ENCODE measurements at regions not wholly inside any gene's neighbourhood (a gene's known extent, or its start where the extent isn't known, plus 50 kb on each side); places are given as distances from the start of the nearest gene placed in this dataset.
A peak's percentile ranks its signal among the peaks of the same experiment; 100 is the strongest.

DNA sequence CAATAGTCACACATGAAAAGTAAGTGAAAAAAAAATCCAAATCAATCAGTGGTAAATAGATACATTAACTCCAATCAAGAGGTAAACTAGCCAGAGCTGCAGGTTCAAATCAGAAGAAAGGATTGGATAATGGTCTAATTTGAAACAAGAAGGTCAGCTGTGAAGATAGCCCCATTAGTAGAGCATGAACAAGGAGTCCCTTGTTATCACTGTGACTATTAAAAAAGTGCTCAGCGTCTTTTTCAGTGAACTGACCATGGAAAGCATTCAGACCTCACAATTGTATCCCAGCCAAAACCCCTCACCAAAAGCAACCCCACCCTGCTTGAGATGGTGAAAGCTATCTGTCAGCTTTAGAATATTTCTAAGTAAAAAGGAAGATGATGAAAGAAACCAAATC is 125.0 kb upstream of the EGLN3 start (continued):
- TF ChIP-seq, protein P1, sequence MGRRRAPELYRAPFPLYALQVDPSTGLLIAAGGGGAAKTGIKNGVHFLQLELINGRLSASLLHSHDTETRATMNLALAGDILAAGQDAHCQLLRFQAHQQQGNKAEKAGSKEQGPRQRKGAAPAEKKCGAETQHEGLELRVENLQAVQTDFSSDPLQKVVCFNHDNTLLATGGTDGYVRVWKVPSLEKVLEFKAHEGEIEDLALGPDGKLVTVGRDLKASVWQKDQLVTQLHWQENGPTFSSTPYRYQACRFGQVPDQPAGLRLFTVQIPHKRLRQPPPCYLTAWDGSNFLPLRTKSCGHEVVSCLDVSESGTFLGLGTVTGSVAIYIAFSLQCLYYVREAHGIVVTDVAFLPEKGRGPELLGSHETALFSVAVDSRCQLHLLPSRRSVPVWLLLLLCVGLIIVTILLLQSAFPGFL (CRISPR knock-in tag; IDR thresholded peaks at IDR 0.05), result no peak
- TF ChIP-seq ELF4 (CRISPR knock-in tag; IDR thresholded peaks at IDR 0.05), result no peak

DNA sequence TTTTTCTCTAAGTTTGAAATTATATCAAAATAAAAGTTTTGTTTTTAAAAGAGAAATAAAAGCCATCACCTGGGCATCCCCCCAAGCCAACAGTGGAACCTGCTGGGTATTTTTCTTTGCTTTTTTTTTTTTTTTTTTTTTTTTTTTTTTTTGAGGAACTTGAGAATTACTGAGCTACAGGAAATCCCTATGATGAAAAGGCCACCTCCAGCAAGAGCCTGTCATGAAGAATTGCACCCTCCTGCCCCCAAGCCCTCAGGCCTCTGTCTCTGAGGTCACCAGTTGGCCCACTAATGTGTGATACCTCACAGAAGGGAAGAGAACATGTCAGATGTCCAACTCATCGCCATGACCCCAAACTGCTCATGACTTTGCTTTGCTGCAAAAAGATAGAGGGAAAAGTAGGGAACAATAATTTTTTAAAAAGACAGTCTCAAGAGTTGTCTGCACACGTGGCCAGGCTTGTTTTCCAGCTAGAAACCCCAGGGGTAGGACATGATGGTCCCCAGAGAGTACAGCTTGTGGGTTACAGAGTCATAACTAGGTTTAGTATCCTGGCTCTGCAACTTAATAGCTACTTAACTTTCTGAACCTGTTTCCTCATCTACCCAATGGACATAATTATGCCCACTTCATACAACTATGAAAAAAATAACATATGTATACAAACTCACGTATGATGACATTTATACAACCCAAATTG is 124.3 kb upstream of the EGLN3 start:
- DNase-seq (ENCODE audit: extremely low read depth in 1 of 4, low spot score in 3 of 4) (no peak), FAIRE-seq (no peak), ATAC-seq (no peak)
- H3K9me1 ChIP-seq (ENCODE audit: control insufficient read depth, insufficient read depth, low read length), result no peaks in the 10 kb centered on the region
- H3K79me2 ChIP-seq (ENCODE audit: control insufficient read depth, insufficient read depth, low read length), result no peaks in the 10 kb centered on the region
- H3K4me2 ChIP-seq (ENCODE audit: insufficient read depth, low read length), result no peak overlapping the region
- intact Hi-C loops (cut with micrococcal nuclease), result no loop called here
- H3K36me3 ChIP-seq (ENCODE audit: control insufficient read depth, insufficient read depth, low read length), result no peaks in the 10 kb centered on the region
- no TSS peak for BruUV-seq (replicated peaks)
- in situ Hi-C loops (cut with MboI), result no loop called here
- H4K20me1 ChIP-seq (replicated peaks; ENCODE audit: control insufficient read depth, insufficient read depth, low read length), result no peaks in the 10 kb centered on the region
- TF ChIP-seq ZNF212 (CRISPR knock-in tag; IDR thresholded peaks at IDR 0.05), result no peak
- TF ChIP-seq DIDO1 (tag; IDR thresholded peaks at IDR 0.05; ENCODE audit: low read depth), result no peak
- TF ChIP-seq, protein P2, sequence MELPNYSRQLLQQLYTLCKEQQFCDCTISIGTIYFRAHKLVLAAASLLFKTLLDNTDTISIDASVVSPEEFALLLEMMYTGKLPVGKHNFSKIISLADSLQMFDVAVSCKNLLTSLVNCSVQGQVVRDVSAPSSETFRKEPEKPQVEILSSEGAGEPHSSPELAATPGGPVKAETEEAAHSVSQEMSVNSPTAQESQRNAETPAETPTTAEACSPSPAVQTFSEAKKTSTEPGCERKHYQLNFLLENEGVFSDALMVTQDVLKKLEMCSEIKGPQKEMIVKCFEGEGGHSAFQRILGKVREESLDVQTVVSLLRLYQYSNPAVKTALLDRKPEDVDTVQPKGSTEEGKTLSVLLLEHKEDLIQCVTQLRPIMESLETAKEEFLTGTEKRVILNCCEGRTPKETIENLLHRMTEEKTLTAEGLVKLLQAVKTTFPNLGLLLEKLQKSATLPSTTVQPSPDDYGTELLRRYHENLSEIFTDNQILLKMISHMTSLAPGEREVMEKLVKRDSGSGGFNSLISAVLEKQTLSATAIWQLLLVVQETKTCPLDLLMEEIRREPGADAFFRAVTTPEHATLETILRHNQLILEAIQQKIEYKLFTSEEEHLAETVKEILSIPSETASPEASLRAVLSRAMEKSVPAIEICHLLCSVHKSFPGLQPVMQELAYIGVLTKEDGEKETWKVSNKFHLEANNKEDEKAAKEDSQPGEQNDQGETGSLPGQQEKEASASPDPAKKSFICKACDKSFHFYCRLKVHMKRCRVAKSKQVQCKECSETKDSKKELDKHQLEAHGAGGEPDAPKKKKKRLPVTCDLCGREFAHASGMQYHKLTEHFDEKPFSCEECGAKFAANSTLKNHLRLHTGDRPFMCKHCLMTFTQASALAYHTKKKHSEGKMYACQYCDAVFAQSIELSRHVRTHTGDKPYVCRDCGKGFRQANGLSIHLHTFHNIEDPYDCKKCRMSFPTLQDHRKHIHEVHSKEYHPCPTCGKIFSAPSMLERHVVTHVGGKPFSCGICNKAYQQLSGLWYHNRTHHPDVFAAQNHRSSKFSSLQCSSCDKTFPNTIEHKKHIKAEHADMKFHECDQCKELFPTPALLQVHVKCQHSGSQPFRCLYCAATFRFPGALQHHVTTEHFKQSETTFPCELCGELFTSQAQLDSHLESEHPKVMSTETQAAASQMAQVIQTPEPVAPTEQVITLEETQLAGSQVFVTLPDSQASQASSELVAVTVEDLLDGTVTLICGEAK (IDR thresholded peaks at IDR 0.05), result no peak
- TF ChIP-seq, protein P2 (CRISPR knock-in tag; IDR thresholded peaks at IDR 0.05), result no peak
- TF ChIP-seq ZNF384 (IDR thresholded peaks at IDR 0.05; ENCODE audit: low read depth, low read length), result peak; percentile 40; the same call in 1 of the 2 replicates
- no peak for TF ChIP-seq NFE2L1 (tag; IDR thresholded peaks at IDR 0.05; ENCODE audit: borderline replicate concordance, low read depth)
- TF ChIP-seq MYNN (IDR thresholded peaks at IDR 0.05), result 0 out of 2 replicates have a peak, but pooled peaks have one; percentile 41
- no peak for TF ChIP-seq MYNN (CRISPR knock-in tag; IDR thresholded peaks at IDR 0.05)
- 45% methylated on average over 2 of the region's 3 CpGs for WGBS (ENCODE audit: insufficient coverage, low coverage, missing lambda C conversion rate)
- H3K27ac ChIP-seq (ENCODE audit: extremely low read depth, low read depth, low read length), result no peak overlapping the region
- ChIA-PET CTCF (ENCODE audit: low intra/inter-chr PET ratio) (no interaction called here), POLR2A (no interaction called here)
- H3K9ac ChIP-seq (ENCODE audit: insufficient read depth in 1 of 2, low read depth in 2 of 2, low read length in 2 of 2), result no peak overlapping the region
- peaks cover 3 to 8% of the 10 kb centered on the region in 2 experiments; a peak in 3 of 5 replicates for H3K4me1 ChIP-seq (replicated peaks in 1 of 2; ENCODE audit: control insufficient read depth in 2 of 2, insufficient read depth in 2 of 2, low read length in 2 of 2)
- peaks cover 5% of the 10 kb centered on the region for H3K9me3 ChIP-seq (replicated peaks; ENCODE audit: control insufficient read depth, insufficient read depth, low read depth, low read length)
- H3K4me3 ChIP-seq, result no peak overlapping the region
- H3K27me3 ChIP-seq (ENCODE audit: control insufficient read depth in 2 of 2, insufficient read depth in 2 of 2, low read length in 2 of 2), result no peaks in the 10 kb centered on the region
- peak overlapping the region; percentile 64; the same call in 1 of the 2 replicates for H2AFZ ChIP-seq (ENCODE audit: low read depth, low read length)

Measured in K562 (cell line).